Mesendoderm (in vitro differentiated cells): ENCODE measurements at regions not wholly inside any gene's neighbourhood (a gene's known extent, or its start where the extent isn't known, plus 50 kb on each side); places are given as distances from the start of the nearest gene placed in this dataset.

Source experiments
- DNase-seq: peaks from one replicate; pipeline ENCODE4 v3.0.0; 2013
- H2AK5ac ChIP-seq: 2 replicates; pipeline ENCODE4 v1.6.1; 2013; ENCODE audit warnings: low read length, inconsistent platforms
- H2BK120ac ChIP-seq: 2 replicates; pipeline ENCODE4 v1.6.1; 2013; ENCODE audit warnings: low read depth, mild to moderate bottlenecking, low read length, moderate library complexity, mixed read lengths
- H2BK15ac ChIP-seq: replicated peaks from 2 replicates; pipeline ENCODE4 v1.6.1; 2013; ENCODE audit warnings: low read depth, mild to moderate bottlenecking, moderate library complexity
- H2BK5ac ChIP-seq: 2 replicates; pipeline ENCODE4 v1.6.1; 2013; ENCODE audit warnings: low read length, inconsistent platforms
- H3K18ac ChIP-seq: 2 replicates; pipeline ENCODE4 v1.6.1; 2013; ENCODE audit warnings: mild to moderate bottlenecking, low read length, mixed read lengths
- H3K23ac ChIP-seq: one replicate; pipeline ENCODE4 v1.6.1; 2013; ENCODE audit warnings: low read length
- H3K27ac ChIP-seq: 2 replicates; pipeline ENCODE4 v1.5.1; 2013; ENCODE audit warnings: low read depth, mild to moderate bottlenecking, inconsistent platforms, low read length, moderate library complexity
- H3K27me3 ChIP-seq: 2 replicates; pipeline ENCODE4 v1.6.1; 2013; ENCODE audit warnings: low read length, control low read depth, mild to moderate bottlenecking, inconsistent platforms; ENCODE audit not compliant: insufficient read depth, poor library complexity
- H3K36me3 ChIP-seq: 2 replicates; pipeline ENCODE4 v1.6.1; 2013; ENCODE audit warnings: low read length, inconsistent platforms; ENCODE audit not compliant: control insufficient read depth, insufficient read depth
- H3K4ac ChIP-seq: one replicate; pipeline ENCODE4 v1.6.1; 2013; ENCODE audit warnings: low read depth, mild to moderate bottlenecking, low read length, moderate library complexity
- H3K4me1 ChIP-seq: 2 replicates; pipeline ENCODE4 v1.6.1; 2013; ENCODE audit warnings: low read depth, low read length, inconsistent platforms; ENCODE audit not compliant: control insufficient read depth
- H3K4me2 ChIP-seq: 2 replicates; pipeline ENCODE4 v1.6.1; 2013; ENCODE audit warnings: low read length
- H3K4me3 ChIP-seq: 2 replicates; pipeline ENCODE4 v1.5.1; 2013; ENCODE audit warnings: mild to moderate bottlenecking, low read length
- H3K56ac ChIP-seq: one replicate; pipeline ENCODE4 v1.6.1; 2013; ENCODE audit warnings: low read length
- H3K79me1 ChIP-seq: 2 replicates; pipeline ENCODE4 v1.6.1; 2013; ENCODE audit warnings: low read length, inconsistent platforms
- H3K79me2 ChIP-seq: 2 replicates; pipeline ENCODE4 v1.6.1; 2013; ENCODE audit warnings: mild to moderate bottlenecking, low read length; ENCODE audit not compliant: control insufficient read depth, insufficient read depth
- H3K9ac ChIP-seq: 2 replicates; pipeline ENCODE4 v1.6.1; 2013; ENCODE audit warnings: low read length, inconsistent platforms
- H4K5ac ChIP-seq: one replicate; pipeline ENCODE4 v1.6.1; 2013; ENCODE audit warnings: low read length
- H4K8ac ChIP-seq: one replicate; pipeline ENCODE4 v1.6.1; 2013; ENCODE audit warnings: low read depth, mild to moderate bottlenecking, control low read depth, low read length, moderate library complexity
- WGBS: extraction: QIAGEN DNeasy Blood & Tissue Kit; methylation state at CpG from one replicate; pipeline ENCODE4 v1.1.7; 2013; ENCODE audit warnings: low lambda C conversion rate, missing lambda C conversion rate; ENCODE audit not compliant: insufficient coverage; ENCODE audit errors: extremely low coverage; 5-methylcytosine and 5-hydroxymethylcytosine counted together

GRCh38 chrX:480861-481417 lies 94.2 kb upstream of the PPP2R3B start:
- Histone ChIP-seq H3K27ac (no peak overlapping the region), H4K8ac (no peak overlapping the region), H3K79me1 (no peaks in the 10 kb centered on the region), H2BK5ac (no peak overlapping the region), H3K9ac (no peak overlapping the region), H3K4ac (no peak overlapping the region), H3K18ac (no peak overlapping the region), H4K5ac (no peak overlapping the region), H3K4me1 (no peaks in the 10 kb centered on the region), H3K36me3 (no peaks in the 10 kb centered on the region), H3K27me3 (no peaks in the 10 kb centered on the region), H3K23ac (no peak overlapping the region), H2BK15ac (no peak overlapping the region), H3K4me3 (no peak overlapping the region), H3K79me2 (no peaks in the 10 kb centered on the region), H2BK120ac (no peak overlapping the region), H3K4me2 (no peak overlapping the region), H2AK5ac (no peak overlapping the region), H3K56ac (no peak overlapping the region)
- DNase-seq, result no peak
- WGBS, result no CpG with 5 or more reads among the region's 7 CpGs

DNA sequence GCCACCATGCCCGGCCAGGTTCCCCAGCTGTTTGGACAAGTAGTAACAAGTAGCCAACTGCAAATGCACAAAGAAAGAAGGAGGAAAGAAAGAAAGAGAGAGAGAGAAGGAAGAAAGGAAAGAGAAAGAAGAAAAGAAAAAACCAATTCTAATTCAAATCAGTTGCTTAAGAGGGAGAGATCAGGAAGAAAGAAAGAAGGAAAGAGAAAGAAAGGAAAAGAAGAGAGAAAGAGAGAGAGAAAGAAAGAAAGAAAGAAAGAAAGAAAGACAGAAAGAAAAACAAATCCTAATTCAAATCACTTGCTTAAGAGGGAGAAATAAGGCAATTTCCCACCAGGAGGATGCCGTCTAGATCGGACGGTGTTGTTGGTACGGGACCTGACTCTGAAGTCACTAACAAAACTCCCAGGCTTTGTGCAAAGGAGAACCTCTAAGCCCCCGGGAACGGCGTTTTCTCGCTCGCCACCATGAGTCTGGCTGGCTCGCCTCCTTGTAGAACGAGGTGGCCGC lies 95.5 kb upstream of the PPP2R3B start:
- Histone ChIP-seq H3K36me3 (no peaks in the 10 kb centered on the region), H3K4me3 (no peak overlapping the region), H4K8ac (no peak overlapping the region), H3K27me3 (no peaks in the 10 kb centered on the region), H3K4me1 (no peaks in the 10 kb centered on the region), H2BK5ac (no peak overlapping the region), H3K4me2 (no peak overlapping the region), H2AK5ac (no peak overlapping the region), H3K79me1 (no peaks in the 10 kb centered on the region), H3K18ac (no peak overlapping the region), H3K9ac (no peak overlapping the region), H2BK15ac (no peak overlapping the region), H3K4ac (no peak overlapping the region), H3K23ac (no peak overlapping the region), H4K5ac (no peak overlapping the region), H3K79me2 (no peaks in the 10 kb centered on the region), H3K27ac (no peak overlapping the region), H2BK120ac (no peak overlapping the region), H3K56ac (no peak overlapping the region)
- no CpG with 5 or more reads among the region's 13 CpGs for WGBS
- DNase-seq, result no peak

GRCh38 chrX:482702-483203 lies 96.0 kb upstream of the PPP2R3B start:
- no peak overlapping the region for H3K4me2 ChIP-seq
- H3K36me3 ChIP-seq, result no peaks in the 10 kb centered on the region
- no peaks in the 10 kb centered on the region for H3K79me1 ChIP-seq
- H2AK5ac ChIP-seq, result no peak overlapping the region
- no peaks in the 10 kb centered on the region for H3K79me2 ChIP-seq
- no CpG with 5 or more reads among the region's 23 CpGs for WGBS
- H2BK15ac ChIP-seq, result no peak overlapping the region
- no peaks in the 10 kb centered on the region for H3K27me3 ChIP-seq
- no peak overlapping the region for H3K23ac ChIP-seq
- H4K8ac ChIP-seq, result no peak overlapping the region
- H2BK120ac ChIP-seq, result no peak overlapping the region
- no peak overlapping the region for H3K4ac ChIP-seq
- no peak overlapping the region for H2BK5ac ChIP-seq
- no peak overlapping the region for H3K27ac ChIP-seq
- no peak overlapping the region for H3K18ac ChIP-seq
- H3K4me3 ChIP-seq, result no peak overlapping the region
- DNase-seq, result no peak
- no peaks in the 10 kb centered on the region for H3K4me1 ChIP-seq
- no peak overlapping the region for H3K9ac ChIP-seq
- no peak overlapping the region for H4K5ac ChIP-seq
- no peak overlapping the region for H3K56ac ChIP-seq

DNA sequence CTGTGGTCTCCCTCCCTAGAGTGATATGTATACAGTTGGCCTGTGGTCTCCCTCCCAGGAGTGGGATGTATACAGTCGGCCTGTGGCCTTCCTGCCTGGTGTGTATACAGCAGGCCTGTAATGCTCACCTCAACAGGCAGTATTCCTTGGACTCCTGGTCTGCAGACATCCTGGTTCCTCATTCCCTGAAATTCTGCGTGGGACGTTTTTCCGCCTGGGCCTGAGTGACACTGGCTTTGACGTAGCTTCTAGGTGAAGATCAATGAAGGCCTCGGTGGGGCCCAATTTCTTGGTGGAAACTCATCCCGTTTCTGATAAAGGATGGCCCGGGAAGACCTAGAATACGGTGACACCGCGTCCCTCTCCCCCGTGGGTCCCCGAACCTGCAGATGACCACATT lies 98.7 kb upstream of the PPP2R3B start:
- Histone ChIP-seq H3K56ac (no peak overlapping the region), H3K4me1 (no peaks in the 10 kb centered on the region), H3K27me3 (no peaks in the 10 kb centered on the region), H3K4ac (no peak overlapping the region), H4K5ac (no peak overlapping the region), H3K4me2 (no peak overlapping the region), H2AK5ac (no peak overlapping the region), H2BK120ac (no peak overlapping the region), H3K18ac (no peak overlapping the region), H3K9ac (no peak overlapping the region), H3K27ac (no peak overlapping the region), H2BK15ac (no peak overlapping the region), H3K23ac (no peak overlapping the region), H3K79me2 (no peaks in the 10 kb centered on the region), H2BK5ac (no peak overlapping the region), H3K79me1 (no peaks in the 10 kb centered on the region), H4K8ac (no peak overlapping the region), H3K4me3 (no peak overlapping the region), H3K36me3 (no peaks in the 10 kb centered on the region)
- WGBS, result no CpG with 5 or more reads among the region's 13 CpGs
- no peak for DNase-seq

GRCh38 chrX:486325-486724 lies 99.6 kb upstream of the PPP2R3B start:
- Histone ChIP-seq H2BK15ac (no peak overlapping the region), H3K4ac (no peak overlapping the region), H3K23ac (no peak overlapping the region), H4K8ac (no peak overlapping the region), H3K79me2 (no peaks in the 10 kb centered on the region), H3K18ac (no peak overlapping the region), H3K27me3 (no peaks in the 10 kb centered on the region), H3K27ac (no peak overlapping the region), H3K9ac (no peak overlapping the region), H3K4me1 (no peaks in the 10 kb centered on the region), H3K4me2 (no peak overlapping the region), H3K56ac (no peak overlapping the region), H2AK5ac (no peak overlapping the region), H4K5ac (no peak overlapping the region), H3K79me1 (no peaks in the 10 kb centered on the region), H3K4me3 (no peak overlapping the region), H3K36me3 (no peaks in the 10 kb centered on the region), H2BK120ac (no peak overlapping the region), H2BK5ac (no peak overlapping the region)
- WGBS, result no CpG with 5 or more reads among the region's 4 CpGs
- DNase-seq, result no peak

- H3K56ac ChIP-seq, result no peak overlapping the region
- H2BK120ac ChIP-seq, result no peak overlapping the region
- no peak overlapping the region for H3K23ac ChIP-seq
- H3K4me1 ChIP-seq, result no peaks in the 10 kb centered on the region
- no peak overlapping the region for H3K4ac ChIP-seq
- no peaks in the 10 kb centered on the region for H3K79me2 ChIP-seq
- H3K27me3 ChIP-seq, result no peaks in the 10 kb centered on the region
- no peak overlapping the region for H3K4me2 ChIP-seq
- H4K8ac ChIP-seq, result no peak overlapping the region
- H3K36me3 ChIP-seq, result no peaks in the 10 kb centered on the region
- H3K18ac ChIP-seq, result no peak overlapping the region
- no peak overlapping the region for H3K9ac ChIP-seq
- no peak overlapping the region for H2AK5ac ChIP-seq
- H3K27ac ChIP-seq, result no peak overlapping the region
- no peak overlapping the region for H3K4me3 ChIP-seq
- H2BK5ac ChIP-seq, result no peak overlapping the region
- no peaks in the 10 kb centered on the region for H3K79me1 ChIP-seq
- WGBS, result no CpG with 5 or more reads among the region's 1 CpG
- H2BK15ac ChIP-seq, result no peak overlapping the region
- H4K5ac ChIP-seq, result no peak overlapping the region
- no peak for DNase-seq
Observed at GRCh38 chrX:487836-488235, 101.1 kb upstream of the PPP2R3B start.
